K562 (cell line): ENCODE measurements at regions not wholly inside any gene's neighbourhood (a gene's known extent, or its start where the extent isn't known, plus 50 kb on each side); places are given as distances from the start of the nearest gene placed in this dataset.

Experiments
- ARID1B ChIP-seq: fragments of 450-650 bp; IDR thresholded peaks from 2 replicates; pipeline ENCODE4 v1.6.1; 2016; ENCODE audit warnings: antibody characterized with exemption, mild to moderate bottlenecking, inconsistent platforms
- BRD9 ChIP-seq: fragments of 450-650 bp; IDR thresholded peaks from 2 replicates; pipeline ENCODE4 v1.6.1; 2018; ENCODE audit warnings: low read depth; ENCODE audit not compliant: partially characterized antibody
- FOXK2 ChIP-seq, 2 experiments: fragments of 450-650 bp; IDR thresholded peaks in 1 of 2; conservative IDR thresholded peaks in 1 of 2; 2 replicates each; pipeline ENCODE4 v1.6.1; 2016; ENCODE audit warnings: low read depth in 2 of 2, mild to moderate bottlenecking in 1 of 2
- FOXM1 ChIP-seq, 2 experiments: fragments of 450-650 bp in 1 of 2; sonication (generic) in 1 of 2; formaldehyde crosslinking in 1 of 2; IDR thresholded peaks; 2 replicates each; pipeline versions ENCODE4 v1.6.1 to v1.9.0; 2017 to 2022; ENCODE audit warnings: low read depth in 2 of 2, mild to moderate bottlenecking in 2 of 2, missing genetic modification reagents in 1 of 2, moderate library complexity in 1 of 2
- FOXP1 ChIP-seq: sonication (generic); formaldehyde crosslinking; IDR thresholded peaks from 2 replicates; pipeline ENCODE4 v1.8.0; 2022; ENCODE audit warnings: mild to moderate bottlenecking, missing genetic modification reagents
- NEUROD1 ChIP-seq: fragments of 150-350 bp; IDR thresholded peaks from 2 replicates; pipeline ENCODE4 v1.6.1; 2014; ENCODE audit warnings: borderline replicate concordance, low read length, low read depth; ENCODE audit not compliant: partially characterized antibody
- NR2C1 ChIP-seq, 2 experiments: fragments of 450-650 bp; IDR thresholded peaks; 2 replicates each; pipeline ENCODE4 v1.6.1; 2017; ENCODE audit warnings: mild to moderate bottlenecking in 2 of 2, antibody characterized with exemption in 1 of 2, inconsistent platforms in 1 of 2, missing compliant biosample characterization in 1 of 2, missing genetic modification characterization in 1 of 2
- NR2C2 ChIP-seq, 2 experiments: fragments of 200-800 bp in 1 of 2; sonication (Bioruptor generic) in 1 of 2; sonication (generic) in 1 of 2; formaldehyde crosslinking in 1 of 2; IDR thresholded peaks; 2 replicates each; pipeline versions ENCODE4 v1.6.1 to v1.8.0; 2016 to 2022; ENCODE audit warnings: mild to moderate bottlenecking in 1 of 2, missing compliant biosample characterization in 1 of 2, missing genetic modification characterization in 1 of 2, missing genetic modification reagents in 1 of 2
- RBBP5 ChIP-seq: fragments of 200-600 bp; sonication (generic); IDR thresholded peaks from 2 replicates; pipeline ENCODE4 v1.6.1; 2012; ENCODE audit warnings: borderline replicate concordance, mild to moderate bottlenecking, low read length, control low read depth, inconsistent platforms; ENCODE audit not compliant: insufficient read depth, poor library complexity, severe bottlenecking
- SRSF1 ChIP-seq: fragments of 200-400 bp; formaldehyde crosslinking; IDR thresholded peaks from 2 replicates; pipeline ENCODE4 v1.6.1; 2017; ENCODE audit warnings: mild to moderate bottlenecking, low read depth, low read length, moderate library complexity
- ZNF766 ChIP-seq: fragments of 200-800 bp; sonication (Bioruptor generic); conservative IDR thresholded peaks from 2 replicates; pipeline ENCODE4 v1.6.1; 2016; ENCODE audit warnings: missing genetic modification characterization, missing compliant biosample characterization
- TF ChIP-seq, protein P1 (sequence below): fragments of 200-800 bp; sonication (Bioruptor generic); IDR thresholded peaks from 2 replicates; pipeline ENCODE4 v1.6.1; 2017; ENCODE audit warnings: missing genetic modification characterization, missing compliant biosample characterization
- TF ChIP-seq, protein P2 (sequence below): fragments of 450-650 bp; IDR thresholded peaks from 2 replicates; pipeline ENCODE4 v1.7.0; 2016; ENCODE audit warnings: borderline replicate concordance
- TF ChIP-seq, protein P3 (sequence below), 2 experiments: fragments of 450-650 bp in 1 of 2; IDR thresholded peaks; 2 replicates each; pipeline ENCODE4 v1.6.1; 2011 to 2017; ENCODE audit warnings: low read depth in 2 of 2, antibody characterized with exemption in 1 of 2, borderline replicate concordance in 1 of 2, low read length in 1 of 2, mild to moderate bottlenecking in 1 of 2, mixed read lengths in 1 of 2; ENCODE audit not compliant: control insufficient read depth in 1 of 2
- TF ChIP-seq, protein P4 (sequence below): fragments of 450-650 bp; IDR thresholded peaks from 2 replicates; pipeline ENCODE4 v1.6.1; 2018; ENCODE audit not compliant: partially characterized antibody

DNA sequence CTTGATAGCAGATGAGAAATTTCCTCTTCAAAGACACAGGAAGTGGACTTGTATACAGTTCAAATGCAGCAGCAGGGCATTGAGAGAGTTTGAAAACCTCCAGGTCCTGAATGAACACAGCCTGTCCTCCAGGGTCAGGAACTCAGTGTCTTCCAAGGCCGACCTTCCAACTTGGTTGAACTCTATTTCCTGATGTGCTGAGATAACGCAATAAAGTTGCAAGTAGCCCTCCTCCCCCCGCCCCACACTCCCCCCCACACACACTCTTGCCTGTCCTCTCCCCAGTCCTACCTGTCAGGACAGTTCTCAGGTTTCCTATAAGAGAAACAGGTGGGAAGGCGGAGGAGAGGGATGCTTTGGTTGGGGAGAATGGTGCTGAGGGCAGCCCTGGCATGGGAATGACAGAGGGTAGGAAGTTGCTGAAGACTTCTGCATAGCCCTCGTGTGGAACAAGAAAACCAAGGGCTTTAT is 90.0 kb downstream of the CCDC71L start (continued):
- TF ChIP-seq ARID1B = peak; percentile 63
- TF ChIP-seq, protein P1, sequence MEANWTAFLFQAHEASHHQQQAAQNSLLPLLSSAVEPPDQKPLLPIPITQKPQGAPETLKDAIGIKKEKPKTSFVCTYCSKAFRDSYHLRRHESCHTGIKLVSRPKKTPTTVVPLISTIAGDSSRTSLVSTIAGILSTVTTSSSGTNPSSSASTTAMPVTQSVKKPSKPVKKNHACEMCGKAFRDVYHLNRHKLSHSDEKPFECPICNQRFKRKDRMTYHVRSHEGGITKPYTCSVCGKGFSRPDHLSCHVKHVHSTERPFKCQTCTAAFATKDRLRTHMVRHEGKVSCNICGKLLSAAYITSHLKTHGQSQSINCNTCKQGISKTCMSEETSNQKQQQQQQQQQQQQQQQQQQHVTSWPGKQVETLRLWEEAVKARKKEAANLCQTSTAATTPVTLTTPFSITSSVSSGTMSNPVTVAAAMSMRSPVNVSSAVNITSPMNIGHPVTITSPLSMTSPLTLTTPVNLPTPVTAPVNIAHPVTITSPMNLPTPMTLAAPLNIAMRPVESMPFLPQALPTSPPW (CRISPR knock-in tag) = peak; percentile 89
- TF ChIP-seq NR2C1 (IDR thresholded peaks at IDR 0.05) = peak; percentile 48; the same call in 1 of the 2 replicates
- TF ChIP-seq NR2C1 (tag; IDR thresholded peaks at IDR 0.05) = peak; percentile 35
- TF ChIP-seq BRD9 = peak; percentile 55
- no peak for TF ChIP-seq NR2C2 (CRISPR knock-in tag; IDR thresholded peaks at IDR 0.05)
- TF ChIP-seq NR2C2 (tag; IDR thresholded peaks at IDR 0.05) = peak; percentile 84
- peak; percentile 42 for TF ChIP-seq ZNF766 (CRISPR knock-in tag)
- TF ChIP-seq, protein P2, sequence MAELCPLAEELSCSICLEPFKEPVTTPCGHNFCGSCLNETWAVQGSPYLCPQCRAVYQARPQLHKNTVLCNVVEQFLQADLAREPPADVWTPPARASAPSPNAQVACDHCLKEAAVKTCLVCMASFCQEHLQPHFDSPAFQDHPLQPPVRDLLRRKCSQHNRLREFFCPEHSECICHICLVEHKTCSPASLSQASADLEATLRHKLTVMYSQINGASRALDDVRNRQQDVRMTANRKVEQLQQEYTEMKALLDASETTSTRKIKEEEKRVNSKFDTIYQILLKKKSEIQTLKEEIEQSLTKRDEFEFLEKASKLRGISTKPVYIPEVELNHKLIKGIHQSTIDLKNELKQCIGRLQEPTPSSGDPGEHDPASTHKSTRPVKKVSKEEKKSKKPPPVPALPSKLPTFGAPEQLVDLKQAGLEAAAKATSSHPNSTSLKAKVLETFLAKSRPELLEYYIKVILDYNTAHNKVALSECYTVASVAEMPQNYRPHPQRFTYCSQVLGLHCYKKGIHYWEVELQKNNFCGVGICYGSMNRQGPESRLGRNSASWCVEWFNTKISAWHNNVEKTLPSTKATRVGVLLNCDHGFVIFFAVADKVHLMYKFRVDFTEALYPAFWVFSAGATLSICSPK = no peak
- TF ChIP-seq, protein P3, sequence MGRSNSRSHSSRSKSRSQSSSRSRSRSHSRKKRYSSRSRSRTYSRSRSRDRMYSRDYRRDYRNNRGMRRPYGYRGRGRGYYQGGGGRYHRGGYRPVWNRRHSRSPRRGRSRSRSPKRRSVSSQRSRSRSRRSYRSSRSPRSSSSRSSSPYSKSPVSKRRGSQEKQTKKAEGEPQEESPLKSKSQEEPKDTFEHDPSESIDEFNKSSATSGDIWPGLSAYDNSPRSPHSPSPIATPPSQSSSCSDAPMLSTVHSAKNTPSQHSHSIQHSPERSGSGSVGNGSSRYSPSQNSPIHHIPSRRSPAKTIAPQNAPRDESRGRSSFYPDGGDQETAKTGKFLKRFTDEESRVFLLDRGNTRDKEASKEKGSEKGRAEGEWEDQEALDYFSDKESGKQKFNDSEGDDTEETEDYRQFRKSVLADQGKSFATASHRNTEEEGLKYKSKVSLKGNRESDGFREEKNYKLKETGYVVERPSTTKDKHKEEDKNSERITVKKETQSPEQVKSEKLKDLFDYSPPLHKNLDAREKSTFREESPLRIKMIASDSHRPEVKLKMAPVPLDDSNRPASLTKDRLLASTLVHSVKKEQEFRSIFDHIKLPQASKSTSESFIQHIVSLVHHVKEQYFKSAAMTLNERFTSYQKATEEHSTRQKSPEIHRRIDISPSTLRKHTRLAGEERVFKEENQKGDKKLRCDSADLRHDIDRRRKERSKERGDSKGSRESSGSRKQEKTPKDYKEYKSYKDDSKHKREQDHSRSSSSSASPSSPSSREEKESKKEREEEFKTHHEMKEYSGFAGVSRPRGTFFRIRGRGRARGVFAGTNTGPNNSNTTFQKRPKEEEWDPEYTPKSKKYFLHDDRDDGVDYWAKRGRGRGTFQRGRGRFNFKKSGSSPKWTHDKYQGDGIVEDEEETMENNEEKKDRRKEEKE (IDR thresholded peaks at IDR 0.05; ENCODE audit: borderline replicate concordance in 1 of 2, control insufficient read depth in 1 of 2, low read depth in 2 of 2, low read length in 1 of 2) = no peak
- TF ChIP-seq NEUROD1 = no peak
- TF ChIP-seq FOXK2 (conservative IDR thresholded peaks at IDR 0.05 in 1 of 2, IDR thresholded peaks at IDR 0.05 in 1 of 2; ENCODE audit: low read depth in 2 of 2) = peak in 1 of 2 experiments; percentile 55; a peak in 1 of 4 replicates
- peak; percentile 53; the same call in 1 of the 2 replicates for TF ChIP-seq FOXP1 (CRISPR knock-in tag)
- TF ChIP-seq SRSF1 = no peak
- TF ChIP-seq, protein P4, sequence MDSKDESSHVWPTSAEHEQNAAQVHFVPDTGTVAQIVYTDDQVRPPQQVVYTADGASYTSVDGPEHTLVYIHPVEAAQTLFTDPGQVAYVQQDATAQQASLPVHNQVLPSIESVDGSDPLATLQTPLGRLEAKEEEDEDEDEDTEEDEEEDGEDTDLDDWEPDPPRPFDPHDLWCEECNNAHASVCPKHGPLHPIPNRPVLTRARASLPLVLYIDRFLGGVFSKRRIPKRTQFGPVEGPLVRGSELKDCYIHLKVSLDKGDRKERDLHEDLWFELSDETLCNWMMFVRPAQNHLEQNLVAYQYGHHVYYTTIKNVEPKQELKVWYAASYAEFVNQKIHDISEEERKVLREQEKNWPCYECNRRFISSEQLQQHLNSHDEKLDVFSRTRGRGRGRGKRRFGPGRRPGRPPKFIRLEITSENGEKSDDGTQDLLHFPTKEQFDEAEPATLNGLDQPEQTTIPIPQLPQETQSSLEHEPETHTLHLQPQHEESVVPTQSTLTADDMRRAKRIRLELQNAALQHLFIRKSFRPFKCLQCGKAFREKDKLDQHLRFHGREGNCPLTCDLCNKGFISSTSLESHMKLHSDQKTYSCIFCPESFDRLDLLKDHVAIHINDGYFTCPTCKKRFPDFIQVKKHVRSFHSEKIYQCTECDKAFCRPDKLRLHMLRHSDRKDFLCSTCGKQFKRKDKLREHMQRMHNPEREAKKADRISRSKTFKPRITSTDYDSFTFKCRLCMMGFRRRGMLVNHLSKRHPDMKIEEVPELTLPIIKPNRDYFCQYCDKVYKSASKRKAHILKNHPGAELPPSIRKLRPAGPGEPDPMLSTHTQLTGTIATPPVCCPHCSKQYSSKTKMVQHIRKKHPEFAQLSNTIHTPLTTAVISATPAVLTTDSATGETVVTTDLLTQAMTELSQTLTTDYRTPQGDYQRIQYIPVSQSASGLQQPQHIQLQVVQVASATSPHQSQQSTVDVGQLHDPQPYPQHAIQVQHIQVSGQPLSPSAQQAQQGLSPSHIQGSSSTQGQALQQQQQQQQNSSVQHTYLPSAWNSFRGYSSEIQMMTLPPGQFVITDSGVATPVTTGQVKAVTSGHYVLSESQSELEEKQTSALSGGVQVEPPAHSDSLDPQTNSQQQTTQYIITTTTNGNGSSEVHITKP = peak; percentile 16
- peak; percentile 33; the same call in 1 of the 2 replicates for TF ChIP-seq FOXM1 (IDR thresholded peaks at IDR 0.05; ENCODE audit: low read depth)
- no peak for TF ChIP-seq FOXM1 (CRISPR knock-in tag; IDR thresholded peaks at IDR 0.05; ENCODE audit: low read depth)
- no peak for TF ChIP-seq RBBP5
